Ovary (tissue), 7 donors: ENCODE measurements at regions not wholly inside any gene's neighbourhood (a gene's known extent, or its start where the extent isn't known, plus 50 kb on each side); places are given as distances from the start of the nearest gene placed in this dataset.

ENCODE experiments used
- DNase-seq, 5 donors: peaks; one replicate each; pipeline ENCODE4 v3.0.0-alpha.2; 2019 to 2020
- H3K27ac ChIP-seq, 2 donors: fragments of 200-600 bp; one replicate each; pipeline versions ENCODE4 v1.5.1 to v1.8.0; 2019 to 2022
- H3K27me3 ChIP-seq: fragments of 200-600 bp; one replicate; pipeline ENCODE4 v1.8.0; 2022
- H3K36me3 ChIP-seq: fragments of 200-600 bp; sonication (generic); one replicate; pipeline ENCODE4 v1.5.1; 2019
- H3K4me1 ChIP-seq: one replicate; pipeline ENCODE4 v1.8.1; 2013; ENCODE audit warnings: mild to moderate bottlenecking, moderate library complexity; ENCODE audit not compliant: insufficient read depth
- H3K4me3 ChIP-seq: fragments of 200-600 bp; sonication (generic); one replicate; pipeline ENCODE4 v1.5.1; 2017
- H3K9me3 ChIP-seq, 2 donors: fragments of 200-600 bp in 1 of 2; sonication (generic) in 1 of 2; one replicate each; pipeline versions ENCODE4 v1.5.1 to v1.8.1; 2013 to 2019; ENCODE audit warnings: mild to moderate bottlenecking in 1 of 2, moderate library complexity in 1 of 2
- CTCF ChIP-seq, 3 donors: fragments of 450-650 bp in 2 of 3; fragments of 200-600 bp in 1 of 3; IDR thresholded peaks; one replicate each; pipeline versions ENCODE4 v1.5.1 to v1.8.0; 2016 to 2022; ENCODE audit warnings: antibody characterized with exemption in 3 of 3, mild to moderate bottlenecking in 1 of 3
- EP300 ChIP-seq: sonication (generic); formaldehyde crosslinking; IDR thresholded peaks from one replicate; pipeline ENCODE4 v1.6.1; 2017; ENCODE audit warnings: antibody characterized with exemption
- POLR2A ChIP-seq: fragments of 450-650 bp; IDR thresholded peaks from one replicate; pipeline ENCODE4 v1.6.1; 2017; ENCODE audit warnings: antibody characterized with exemption, mild to moderate bottlenecking, moderate library complexity
- WGBS, 3 donors: extraction: QIAGEN DNeasy Blood & Tissue Kit in 1 of 3; methylation state at CpG; one replicate each; pipeline versions ENCODE4 v1.1.5 to v1.1.7; 2013 to 2017; 5-methylcytosine and 5-hydroxymethylcytosine counted together
- intact Hi-C, 4 donors: fragments of 100-400 bp; cut with DNase I; formaldehyde crosslinking; loops; one replicate each; pipeline versions ENCODE4 v1.11.0 to v1.15.1; 2022 to 2023
- donor health status: DM: no; HTN: no; CAD: no; lungs with moderate emphysema.
- donor health status: DM: no; HTN: no; CAD: no.
- donor health status: Bipolar disorder and iron deficiency.
- donor health status: DM: no; HTN: no; CAD: no.
- donor health status: DM: yes; HTN: yes; CAD: no.

GRCh38 chr1:79979346-79979745 lies 972.8 kb upstream of the ADGRL4 start:
- DNase-seq: no peak
- peaks cover 2% of the 10 kb centered on the region for H3K4me1 ChIP-seq
- no peak overlapping the region for H3K4me3 ChIP-seq
- TF ChIP-seq EP300: no peak
- no peak for TF ChIP-seq POLR2A
- TF ChIP-seq CTCF (IDR thresholded peaks at IDR 0.05): no peak
- H3K27ac ChIP-seq: no peak overlapping the region
- no peaks in the 10 kb centered on the region for H3K9me3 ChIP-seq
- intact Hi-C loops: no loop called here
- H3K27me3 ChIP-seq: no peaks in the 10 kb centered on the region
- no peaks in the 10 kb centered on the region for H3K36me3 ChIP-seq

DNA sequence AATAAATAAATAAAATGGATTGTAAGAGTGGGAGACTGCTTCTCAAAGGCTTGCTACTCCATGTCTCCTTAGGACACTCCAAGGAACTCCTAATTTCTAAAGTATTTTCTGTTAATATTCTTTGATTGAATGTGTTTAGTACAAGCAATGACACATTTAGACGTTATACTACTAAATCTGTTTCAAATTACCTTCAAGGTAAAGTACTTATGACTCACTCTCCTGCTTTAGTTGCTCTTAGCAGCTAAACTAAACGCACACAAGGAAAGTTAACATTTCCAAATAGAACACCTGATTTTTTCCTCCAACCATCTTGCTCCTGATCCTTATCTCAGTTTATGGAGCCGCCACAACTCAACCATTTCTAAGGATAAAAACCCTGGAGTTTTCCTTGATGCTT lies 969.8 kb upstream of the ADGRL4 start:
- intact Hi-C loops: no loop called here
- Histone ChIP-seq H3K27ac (no peak overlapping the region), H3K4me1 (no peaks in the 10 kb centered on the region), H3K9me3 (no peaks in the 10 kb centered on the region), H3K27me3 (no peaks in the 10 kb centered on the region), H3K4me3 (no peak overlapping the region), H3K36me3 (no peaks in the 10 kb centered on the region)
- TF ChIP-seq CTCF (IDR thresholded peaks at IDR 0.05): no peak
- TF ChIP-seq EP300: no peak
- no peak for TF ChIP-seq POLR2A
- 88 to 93% (median 92%) methylated on average over 3 of the region's 3 CpGs for WGBS, 3 donors
- DNase-seq: no peak

GRCh38 chr1:79974659-79975058 lies 968.1 kb upstream of the ADGRL4 start:
- Histone ChIP-seq H3K36me3 (no peaks in the 10 kb centered on the region), H3K4me1 (no peaks in the 10 kb centered on the region), H3K27ac (no peak overlapping the region), H3K9me3 (no peaks in the 10 kb centered on the region), H3K27me3 (no peaks in the 10 kb centered on the region), H3K4me3 (no peak overlapping the region)
- intact Hi-C loops: no loop called here
- no peak for DNase-seq
- no peak for TF ChIP-seq CTCF (IDR thresholded peaks at IDR 0.05)
- TF ChIP-seq POLR2A: no peak
- no peak for TF ChIP-seq EP300
- 92 to 95% (median 94%) methylated on average over 7 of the region's 7 CpGs for WGBS, 3 donors

GRCh38 chr1:79969886-79970285 lies 963.4 kb upstream of the ADGRL4 start:
- intact Hi-C loops: no loop called here
- TF ChIP-seq EP300 (no peak), CTCF (IDR thresholded peaks at IDR 0.05) (no peak), POLR2A (no peak)
- Histone ChIP-seq H3K4me1 (peaks cover 2% of the 10 kb centered on the region), H3K27me3 (no peaks in the 10 kb centered on the region), H3K27ac (no peak overlapping the region), H3K9me3 (no peaks in the 10 kb centered on the region), H3K4me3 (no peak overlapping the region), H3K36me3 (no peaks in the 10 kb centered on the region)
- 38 to 49% (median 46%) methylated on average over 2 of the region's 2 CpGs for WGBS, 3 donors
- DNase-seq: no peak

GRCh38 chr1:79966438-79966837 lies 959.9 kb upstream of the ADGRL4 start:
- no peaks in the 10 kb centered on the region for H3K9me3 ChIP-seq
- H3K4me3 ChIP-seq: no peak overlapping the region
- no peaks in the 10 kb centered on the region for H3K27me3 ChIP-seq
- peaks cover 2% of the 10 kb centered on the region for H3K4me1 ChIP-seq
- WGBS, 3 donors: 70 to 83% (median 76%) methylated on average over 2 of the region's 2 CpGs
- no peak for DNase-seq
- intact Hi-C loops: no loop called here
- H3K36me3 ChIP-seq: no peaks in the 10 kb centered on the region
- no peak overlapping the region for H3K27ac ChIP-seq
- no peak for TF ChIP-seq POLR2A
